Tibial artery (tissue), 4 donors: ENCODE measurements at regions not wholly inside any gene's neighbourhood (a gene's known extent, or its start where the extent isn't known, plus 50 kb on each side); places are given as distances from the start of the nearest gene placed in this dataset.

Source experiments
- DNase-seq, 2 donors: peaks; one replicate each; pipeline ENCODE4 v3.0.0-alpha.2; 2019
- H3K27ac ChIP-seq, 2 donors: fragments of 200-600 bp; sonication (generic) in 1 of 2; 1 replicate in 1 of 2; 2 replicates in 1 of 2; pipeline ENCODE4 v1.5.1; 2018 to 2019; ENCODE audit warnings: mild to moderate bottlenecking in 1 of 2
- H3K27me3 ChIP-seq, 2 donors: fragments of 200-600 bp; sonication (generic) in 1 of 2; one replicate each; pipeline versions ENCODE4 v1.5.1 to v1.6.0; 2016 to 2019
- H3K36me3 ChIP-seq, 3 donors: fragments of 200-600 bp; sonication (generic) in 2 of 3; one replicate each; pipeline ENCODE4 v1.5.1; 2016 to 2019; ENCODE audit warnings: mild to moderate bottlenecking in 2 of 3
- H3K4me1 ChIP-seq, 4 donors: fragments of 200-600 bp; sonication (generic) in 2 of 4; 1 replicate in 3 of 4; 2 replicates in 1 of 4; pipeline ENCODE4 v1.5.1; 2016 to 2019
- H3K4me3 ChIP-seq, 2 donors: fragments of 200-600 bp; sonication (generic) in 1 of 2; 1 replicate in 1 of 2; 2 replicates in 1 of 2; pipeline ENCODE4 v1.5.1; 2018 to 2019; ENCODE audit warnings: mild to moderate bottlenecking in 2 of 2
- H3K9me3 ChIP-seq, 3 donors: fragments of 200-600 bp; sonication (generic) in 1 of 3; one replicate each; pipeline ENCODE4 v1.5.1; 2016 to 2019
- CTCF ChIP-seq, 2 experiments: fragments of 200-600 bp in 1 of 2; fragments of 450-650 bp in 1 of 2; IDR thresholded peaks; one replicate each; pipeline ENCODE4 v1.5.1; 2017 to 2019; ENCODE audit warnings: antibody characterized with exemption in 2 of 2, mild to moderate bottlenecking in 1 of 2, moderate library complexity in 1 of 2
- intact Hi-C: fragments of 100-400 bp; cut with DNase I; formaldehyde crosslinking; loops from one replicate; pipeline ENCODE4 v1.15.0; 2023; ENCODE audit warnings: low total_unique reads

- intact Hi-C loops = no loop called here
- Histone ChIP-seq H3K27me3 (no peaks in the 10 kb centered on the region), H3K27ac (no peak overlapping the region), H3K9me3 (no peaks in the 10 kb centered on the region), H3K4me1 (no peaks in the 10 kb centered on the region), H3K4me3 (no peak overlapping the region), H3K36me3 (no peaks in the 10 kb centered on the region)
- no peak for DNase-seq
- TF ChIP-seq CTCF (IDR thresholded peaks at IDR 0.05) = no peak
Observed at GRCh38 chr2:6665093-6666045, 200.3 kb downstream of the CMPK2 start.

- H3K27ac ChIP-seq = no peak overlapping the region
- no peaks in the 10 kb centered on the region for H3K36me3 ChIP-seq
- H3K27me3 ChIP-seq = no peaks in the 10 kb centered on the region
- DNase-seq = no peak
- no peak for TF ChIP-seq CTCF (IDR thresholded peaks at IDR 0.05)
- no peaks in the 10 kb centered on the region for H3K9me3 ChIP-seq
- intact Hi-C loops = no loop called here
- H3K4me3 ChIP-seq = no peak overlapping the region
- H3K4me1 ChIP-seq = no peaks in the 10 kb centered on the region
Observed at GRCh38 chr2:6667326-6667725, 198.4 kb downstream of the CMPK2 start.

- Histone ChIP-seq H3K4me3 (no peak overlapping the region), H3K36me3 (no peaks in the 10 kb centered on the region), H3K4me1 (no peaks in the 10 kb centered on the region), H3K27me3 (no peaks in the 10 kb centered on the region), H3K9me3 (no peaks in the 10 kb centered on the region), H3K27ac (no peak overlapping the region)
- intact Hi-C loops = no loop called here
- no peak for TF ChIP-seq CTCF (IDR thresholded peaks at IDR 0.05)
- DNase-seq = no peak
Observed at GRCh38 chr2:6671913-6672312, 193.8 kb downstream of the CMPK2 start.

DNA sequence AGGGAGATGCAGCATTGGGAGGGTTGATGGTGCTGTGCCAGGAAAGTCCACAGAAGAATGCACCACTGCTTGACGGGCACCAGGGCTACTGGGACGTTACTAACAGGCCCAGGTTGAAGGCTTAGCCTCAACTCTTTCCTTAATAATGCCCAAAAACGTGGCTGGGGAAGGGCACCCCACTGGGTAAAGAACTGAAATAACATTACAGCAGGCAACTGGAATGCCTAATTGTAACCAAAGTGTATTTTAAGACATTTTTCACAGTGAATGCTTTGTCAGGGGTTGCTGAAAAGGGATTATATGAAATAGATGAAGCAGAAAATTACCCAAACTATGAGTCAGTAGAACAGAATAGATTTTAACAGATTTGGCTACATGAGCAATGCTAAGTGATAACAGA lies 191.3 kb downstream of the CMPK2 start:
- Histone ChIP-seq H3K9me3 (no peaks in the 10 kb centered on the region), H3K27ac (no peak overlapping the region), H3K4me3 (no peak overlapping the region), H3K4me1 (no peaks in the 10 kb centered on the region), H3K27me3 (no peaks in the 10 kb centered on the region), H3K36me3 (no peaks in the 10 kb centered on the region)
- DNase-seq = no peak
- no peak for TF ChIP-seq CTCF (IDR thresholded peaks at IDR 0.05)
- intact Hi-C loops = no loop called here

DNA sequence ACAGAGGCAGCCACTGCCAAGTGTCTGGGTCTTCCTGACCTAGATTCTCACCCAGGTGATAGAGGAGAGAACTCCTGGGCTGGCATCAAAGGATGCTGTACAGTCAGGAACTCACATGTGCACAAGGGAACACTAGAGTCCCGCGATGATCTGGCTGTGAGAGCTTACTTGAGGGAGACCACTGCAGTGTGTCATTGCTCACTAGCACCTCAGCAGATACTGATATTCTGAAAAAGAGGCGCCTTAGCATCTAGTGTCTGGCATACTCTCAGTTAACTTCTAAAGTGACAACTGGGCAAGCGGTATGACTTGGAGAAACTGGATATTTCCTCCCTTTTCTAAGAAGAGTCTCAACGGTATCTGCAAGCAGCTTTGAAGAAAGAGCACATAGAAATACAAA lies 189.9 kb downstream of the CMPK2 start:
- DNase-seq = no peak
- no peaks in the 10 kb centered on the region for H3K36me3 ChIP-seq
- H3K4me1 ChIP-seq = no peaks in the 10 kb centered on the region
- no peaks in the 10 kb centered on the region for H3K27me3 ChIP-seq
- no peak for TF ChIP-seq CTCF (IDR thresholded peaks at IDR 0.05)
- no peaks in the 10 kb centered on the region for H3K9me3 ChIP-seq
- no peak overlapping the region for H3K4me3 ChIP-seq
- no peak overlapping the region for H3K27ac ChIP-seq
- intact Hi-C loops = no loop called here
